D721Med (cell line): ENCODE measurements at regions not wholly inside any gene's neighbourhood (a gene's known extent, or its start where the extent isn't known, plus 50 kb on each side); places are given as distances from the start of the nearest gene placed in this dataset.
A peak's percentile ranks its signal among the peaks of the same experiment; 100 is the strongest.

Source experiments
- DNase-seq: peaks from one replicate; pipeline ENCODE4 v3.0.0; 2011; ENCODE audit warnings: low spot score; ENCODE audit not compliant: insufficient read length
- FAIRE-seq: peaks from 2 replicates; lab custom pipeline; 2011; peaks lifted over from hg19 to GRCh38; lab: Jason Lieb, UNC
- TF ChIP-seq, protein P1 (sequence below): IDR thresholded peaks from 2 replicates; pipeline ENCODE4 v1.5.1; 2012; ENCODE audit warnings: mild to moderate bottlenecking, control low read depth; ENCODE audit not compliant: insufficient read depth; ENCODE audit errors: missing control alignments

DNA sequence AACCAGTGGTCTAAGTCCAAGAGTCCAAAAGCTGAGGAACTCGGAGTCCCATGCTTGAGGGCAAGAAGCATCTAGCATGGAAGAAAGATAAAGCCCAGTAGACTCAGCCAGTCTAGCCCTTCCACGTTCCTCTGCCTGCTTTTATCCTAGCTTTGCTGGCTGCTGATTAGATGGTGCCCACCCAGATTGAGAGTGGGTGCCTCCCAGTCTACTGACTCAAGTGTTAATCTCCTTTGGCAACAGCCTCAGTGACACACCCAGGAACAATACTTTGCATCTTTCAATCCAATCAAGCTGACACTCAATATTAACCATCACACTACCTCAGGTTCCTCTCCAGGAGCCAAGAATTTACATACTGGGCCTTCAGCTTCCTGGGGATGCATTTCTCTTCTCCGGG lies 476.1 kb downstream of the FUT8 start:
- FAIRE-seq (no peak), DNase-seq (no peak)
- TF ChIP-seq, protein P1, sequence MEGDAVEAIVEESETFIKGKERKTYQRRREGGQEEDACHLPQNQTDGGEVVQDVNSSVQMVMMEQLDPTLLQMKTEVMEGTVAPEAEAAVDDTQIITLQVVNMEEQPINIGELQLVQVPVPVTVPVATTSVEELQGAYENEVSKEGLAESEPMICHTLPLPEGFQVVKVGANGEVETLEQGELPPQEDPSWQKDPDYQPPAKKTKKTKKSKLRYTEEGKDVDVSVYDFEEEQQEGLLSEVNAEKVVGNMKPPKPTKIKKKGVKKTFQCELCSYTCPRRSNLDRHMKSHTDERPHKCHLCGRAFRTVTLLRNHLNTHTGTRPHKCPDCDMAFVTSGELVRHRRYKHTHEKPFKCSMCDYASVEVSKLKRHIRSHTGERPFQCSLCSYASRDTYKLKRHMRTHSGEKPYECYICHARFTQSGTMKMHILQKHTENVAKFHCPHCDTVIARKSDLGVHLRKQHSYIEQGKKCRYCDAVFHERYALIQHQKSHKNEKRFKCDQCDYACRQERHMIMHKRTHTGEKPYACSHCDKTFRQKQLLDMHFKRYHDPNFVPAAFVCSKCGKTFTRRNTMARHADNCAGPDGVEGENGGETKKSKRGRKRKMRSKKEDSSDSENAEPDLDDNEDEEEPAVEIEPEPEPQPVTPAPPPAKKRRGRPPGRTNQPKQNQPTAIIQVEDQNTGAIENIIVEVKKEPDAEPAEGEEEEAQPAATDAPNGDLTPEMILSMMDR = no peak

DNA sequence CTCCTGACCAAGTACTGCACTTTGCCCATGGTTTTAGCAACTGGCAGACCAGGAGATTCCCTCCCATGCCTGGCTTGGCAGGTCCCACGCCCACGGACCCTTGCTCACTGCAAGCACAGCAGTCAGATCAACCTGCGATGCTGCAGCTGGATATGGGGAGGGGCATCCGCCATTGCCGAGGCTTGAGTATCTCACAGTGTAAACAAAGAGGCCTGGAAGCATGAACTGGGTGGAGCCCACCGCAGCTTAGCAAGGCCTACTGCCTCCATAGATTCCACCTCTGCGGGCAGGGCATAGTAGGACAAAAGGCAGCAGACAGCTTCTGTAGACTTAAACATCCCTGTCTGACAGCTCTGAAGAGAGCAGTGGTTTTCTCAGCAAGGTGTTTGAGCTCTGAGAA lies 479.8 kb downstream of the FUT8 start:
- no peak for FAIRE-seq
- TF ChIP-seq, protein P1 = no peak
- no peak for DNase-seq

DNA sequence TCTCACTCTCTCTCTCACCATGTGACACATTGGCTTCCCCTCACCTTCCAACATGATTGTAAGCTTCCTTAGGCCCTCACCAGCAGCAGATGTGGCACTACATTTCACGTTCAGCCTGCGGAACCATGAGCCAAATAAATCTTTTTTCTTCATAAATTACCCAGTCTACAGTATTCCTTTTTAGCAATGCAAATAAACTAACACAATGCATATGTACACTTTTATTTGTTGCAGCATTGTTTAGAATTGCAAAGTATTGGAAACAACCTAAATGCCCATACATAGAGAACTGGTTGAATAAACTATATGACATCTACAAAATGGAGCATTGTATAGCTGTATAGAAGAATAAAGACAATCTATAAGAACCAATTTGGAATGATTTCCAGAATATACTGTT lies 487.6 kb downstream of the FUT8 start:
- TF ChIP-seq, protein P1 = no peak
- FAIRE-seq (no peak), DNase-seq (no peak)

GRCh38 chr14:65901595-65901994 lies 489.1 kb downstream of the FUT8 start:
- TF ChIP-seq, protein P1 = no peak
- no peak for FAIRE-seq
- DNase-seq = no peak

DNA sequence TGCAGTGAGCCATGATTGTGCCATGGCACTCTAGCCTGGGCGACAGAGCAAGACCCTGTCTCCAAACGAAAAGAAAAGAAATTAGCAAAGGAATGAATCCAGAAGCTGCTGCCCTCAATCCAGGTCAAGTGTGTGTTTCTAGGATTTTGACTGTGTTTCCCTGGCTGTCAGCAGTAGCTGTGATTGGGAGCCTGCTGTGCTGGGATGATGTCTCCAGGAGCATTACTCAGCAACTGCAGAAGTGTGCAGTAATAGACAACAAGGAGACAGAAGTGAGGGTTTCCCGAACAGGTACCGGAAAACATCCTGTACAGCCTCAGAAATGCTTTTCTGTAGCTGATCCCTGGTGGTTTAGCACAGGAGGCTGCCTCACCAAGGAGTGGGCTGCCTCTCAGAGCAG lies 492.5 kb downstream of the FUT8 start:
- DNase-seq (no peak), FAIRE-seq (peak; percentile 81)
- TF ChIP-seq, protein P1 = no peak

GRCh38 chr14:65906344-65906743 lies 493.8 kb downstream of the FUT8 start:
- TF ChIP-seq, protein P1 = no peak
- no peak for FAIRE-seq
- no peak for DNase-seq

- TF ChIP-seq, protein P1 = no peak
- DNase-seq (no peak), FAIRE-seq (no peak)
Measured at GRCh38 chr14:65906948-65907347, 494.4 kb downstream of the FUT8 start.
